ENCODE measurements at regions not wholly inside any gene's neighbourhood (a gene's known extent, or its start where the extent isn't known, plus 50 kb on each side); places are given as distances from the start of the nearest gene placed in this dataset.

- H3K27ac ChIP-seq, result no peak overlapping the region
- no peaks in the 10 kb centered on the region for H3K9me3 ChIP-seq
- H3K36me3 ChIP-seq, result no peaks in the 10 kb centered on the region
- WGBS, 2 donors, result 87 to 91% methylated on average over 12 of the region's 12 CpGs
- H3K4me3 ChIP-seq, result no peak overlapping the region
- TF ChIP-seq EP300 (IDR thresholded peaks at IDR 0.05), result no peak
- no peaks in the 10 kb centered on the region for H3K27me3 ChIP-seq
- DNase-seq, result no peak
- intact Hi-C loops (cut with DNase I), result no loop called here
- no peaks in the 10 kb centered on the region for H3K4me1 ChIP-seq
Measured at GRCh38 chr16:9040800-9041412, 50.5 kb upstream of the HAPSTR1 start.
